Upper lobe of right lung (tissue), 1 donor: ENCODE measurements at regions not wholly inside any gene's neighbourhood (a gene's known extent, or its start where the extent isn't known, plus 50 kb on each side); places are given as distances from the start of the nearest gene placed in this dataset.
A peak's percentile ranks its signal among the peaks of the same experiment; 100 is the strongest.
"Not testable (repeated sequence)": the region's sequence is repeated elsewhere in the genome, so short reads cannot be mapped to it uniquely, and the experiment has no call there.

Source experiments
- ATAC-seq: fragments of 200-7000 bp; cut with Tn5 transposase; one replicate; pipeline ENCODE4 v1.9.1; 2020; ENCODE audit warnings: mild to moderate bottlenecking, moderate library complexity
- DNase-seq: peaks from one replicate; pipeline ENCODE4 v3.0.0-alpha.2; 2020
- H3K27ac ChIP-seq: fragments of 200-600 bp; one replicate; pipeline ENCODE4 v1.8.0; 2022
- H3K27me3 ChIP-seq: fragments of 200-600 bp; one replicate; pipeline ENCODE4 v1.8.0; 2022; ENCODE audit warnings: mild to moderate bottlenecking
- H3K36me3 ChIP-seq: fragments of 200-600 bp; one replicate; pipeline ENCODE4 v1.8.0; 2022
- H3K4me1 ChIP-seq: fragments of 200-600 bp; one replicate; pipeline ENCODE4 v1.8.0; 2022
- H3K4me3 ChIP-seq: fragments of 200-600 bp; one replicate; pipeline ENCODE4 v1.8.0; 2022; ENCODE audit warnings: mild to moderate bottlenecking
- H3K9me3 ChIP-seq: fragments of 200-600 bp; one replicate; pipeline ENCODE4 v1.8.0; 2022
- intact Hi-C: fragments of 100-400 bp; cut with DNase I; formaldehyde crosslinking; loops from one replicate; pipeline ENCODE4 v1.11.0; 2022
- TF ChIP-seq, protein P1 (sequence below): fragments of 200-600 bp; IDR thresholded peaks from one replicate; pipeline ENCODE4 v1.8.0; 2022; ENCODE audit warnings: antibody characterized with exemption
- donor health status: DM: no; HTN: yes; CAD: no; lungs with severe emphysema.

DNA sequence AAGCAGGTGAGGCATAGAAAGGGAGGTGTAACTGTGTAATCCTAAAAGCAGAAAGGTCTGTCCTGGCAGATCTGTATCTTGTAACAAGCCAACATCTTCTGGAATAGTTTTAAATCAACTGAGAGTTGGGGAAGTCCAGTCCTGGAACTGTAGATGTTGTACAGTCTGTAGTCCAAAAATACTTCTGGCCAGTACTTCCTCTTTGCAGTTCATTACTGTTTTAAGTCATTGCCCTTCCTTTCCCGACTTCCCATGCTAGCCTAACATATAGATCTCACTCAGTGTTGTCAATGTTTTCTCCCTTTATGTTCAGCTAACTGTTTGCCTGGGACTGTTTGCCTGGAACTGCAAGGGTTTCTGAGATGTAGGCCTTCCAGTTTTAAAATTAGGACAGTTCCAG lies 168.5 kb upstream of the ISL1 start:
- H3K4me1 ChIP-seq, result no peaks in the 10 kb centered on the region
- H3K27ac ChIP-seq, result no peak overlapping the region
- TF ChIP-seq, protein P1, sequence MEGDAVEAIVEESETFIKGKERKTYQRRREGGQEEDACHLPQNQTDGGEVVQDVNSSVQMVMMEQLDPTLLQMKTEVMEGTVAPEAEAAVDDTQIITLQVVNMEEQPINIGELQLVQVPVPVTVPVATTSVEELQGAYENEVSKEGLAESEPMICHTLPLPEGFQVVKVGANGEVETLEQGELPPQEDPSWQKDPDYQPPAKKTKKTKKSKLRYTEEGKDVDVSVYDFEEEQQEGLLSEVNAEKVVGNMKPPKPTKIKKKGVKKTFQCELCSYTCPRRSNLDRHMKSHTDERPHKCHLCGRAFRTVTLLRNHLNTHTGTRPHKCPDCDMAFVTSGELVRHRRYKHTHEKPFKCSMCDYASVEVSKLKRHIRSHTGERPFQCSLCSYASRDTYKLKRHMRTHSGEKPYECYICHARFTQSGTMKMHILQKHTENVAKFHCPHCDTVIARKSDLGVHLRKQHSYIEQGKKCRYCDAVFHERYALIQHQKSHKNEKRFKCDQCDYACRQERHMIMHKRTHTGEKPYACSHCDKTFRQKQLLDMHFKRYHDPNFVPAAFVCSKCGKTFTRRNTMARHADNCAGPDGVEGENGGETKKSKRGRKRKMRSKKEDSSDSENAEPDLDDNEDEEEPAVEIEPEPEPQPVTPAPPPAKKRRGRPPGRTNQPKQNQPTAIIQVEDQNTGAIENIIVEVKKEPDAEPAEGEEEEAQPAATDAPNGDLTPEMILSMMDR, result no peak
- no peak overlapping the region for H3K4me3 ChIP-seq
- no peaks in the 10 kb centered on the region for H3K9me3 ChIP-seq
- intact Hi-C loops, result no loop called here
- ATAC-seq (no peak), DNase-seq (no peak)
- no peaks in the 10 kb centered on the region for H3K36me3 ChIP-seq
- no peaks in the 10 kb centered on the region for H3K27me3 ChIP-seq

DNA sequence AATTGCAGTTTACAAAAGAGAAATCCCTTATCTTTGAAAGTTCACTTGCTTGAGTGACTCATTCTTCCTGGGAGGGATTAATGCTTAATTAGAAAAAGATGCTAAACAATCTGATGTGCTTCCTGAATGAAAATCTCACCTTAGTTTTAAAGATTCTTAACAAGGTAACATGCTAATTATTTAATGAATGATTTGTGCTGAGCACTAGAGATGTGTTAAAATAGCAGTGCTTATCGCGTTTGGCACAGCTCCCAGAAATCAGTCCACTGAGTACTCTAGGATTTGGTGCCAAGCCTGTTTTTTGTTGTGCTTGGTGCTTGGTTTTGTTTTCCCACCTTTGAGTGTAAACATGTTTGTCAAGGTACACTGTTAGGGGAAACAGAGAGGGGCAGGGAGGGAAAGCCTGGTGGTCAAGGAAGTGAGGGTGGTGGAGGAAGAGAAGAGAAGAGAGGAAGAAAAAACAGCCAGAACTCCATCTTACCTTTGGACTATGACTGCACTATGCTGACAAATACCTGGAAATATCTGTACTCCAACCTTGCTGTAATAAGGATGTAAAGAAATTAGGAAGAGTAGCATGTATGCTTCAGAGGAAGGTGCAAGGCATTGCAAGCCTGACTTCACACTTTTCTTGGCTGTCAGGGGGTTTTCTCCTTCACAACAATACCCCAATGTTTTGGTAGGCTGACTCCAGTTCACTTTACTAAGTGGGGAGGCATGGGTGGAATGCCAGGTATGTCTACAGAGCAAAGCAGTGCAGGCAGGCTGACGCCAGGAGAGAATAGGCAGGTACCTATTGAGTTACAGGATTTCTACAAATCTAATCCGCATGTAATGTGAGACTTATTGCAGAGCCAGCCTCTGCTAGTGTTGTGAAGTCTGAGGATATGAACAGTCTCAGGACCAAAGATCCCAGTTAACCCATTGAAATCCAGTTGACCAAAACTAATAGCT lies 157.2 kb upstream of the ISL1 start:
- Histone ChIP-seq H3K27me3 (no peaks in the 10 kb centered on the region), H3K9me3 (peaks cover 10% of the 10 kb centered on the region), H3K4me1 (no peaks in the 10 kb centered on the region), H3K4me3 (no peak overlapping the region), H3K27ac (no peak overlapping the region), H3K36me3 (no peaks in the 10 kb centered on the region)
- DNase-seq (no peak), ATAC-seq (peak; percentile 93)
- TF ChIP-seq, protein P1, result no peak
- intact Hi-C loops, result no loop called here

DNA sequence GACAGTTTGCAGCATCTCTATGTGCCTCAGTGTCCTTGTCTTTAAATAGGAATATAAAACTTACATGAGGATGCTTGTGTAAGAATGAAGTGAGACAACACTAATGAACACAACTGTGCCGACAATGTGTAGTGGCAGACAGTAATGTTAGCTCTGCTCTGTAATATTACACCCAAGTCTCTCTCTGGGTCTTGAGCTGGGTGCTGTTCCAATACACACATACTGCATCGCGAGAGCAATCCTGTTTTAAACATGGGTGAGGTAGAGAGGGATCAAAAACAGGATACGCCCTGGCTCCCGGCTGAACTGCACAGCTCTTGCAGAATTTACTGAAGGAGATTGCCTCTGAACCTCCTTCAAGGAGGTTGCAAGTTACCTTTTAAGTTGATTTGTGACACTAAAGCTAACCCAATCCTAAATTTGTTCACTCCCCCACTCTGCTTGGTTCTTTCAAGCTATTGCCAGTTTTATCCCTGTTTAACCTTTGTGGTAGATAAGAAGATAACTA lies 155.2 kb upstream of the ISL1 start:
- Histone ChIP-seq H3K27me3 (no peaks in the 10 kb centered on the region), H3K9me3 (peaks cover 10% of the 10 kb centered on the region), H3K27ac (no peak overlapping the region), H3K4me1 (no peaks in the 10 kb centered on the region), H3K4me3 (no peak overlapping the region), H3K36me3 (no peaks in the 10 kb centered on the region)
- ATAC-seq (no peak), DNase-seq (no peak)
- intact Hi-C loops, result no loop called here
- TF ChIP-seq, protein P1, result no peak

DNA sequence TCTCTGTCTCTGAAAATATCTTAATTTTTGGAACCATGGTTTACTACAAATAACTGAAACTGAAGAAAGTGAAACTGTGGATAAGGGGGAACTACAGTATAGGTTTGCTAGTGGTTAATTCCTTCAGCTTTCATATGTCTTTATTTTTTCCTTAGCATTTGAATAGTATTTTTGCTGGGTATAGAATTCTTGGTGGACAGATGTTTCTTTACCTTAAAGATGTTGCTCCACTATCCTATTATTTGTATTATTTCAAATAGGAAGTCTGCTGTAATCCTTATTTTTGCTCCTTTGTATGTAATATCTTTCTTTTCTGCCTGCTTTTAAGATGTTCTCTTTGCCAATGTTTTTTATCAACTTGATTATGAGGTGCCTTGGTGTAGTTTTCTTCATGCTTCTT lies 152.9 kb upstream of the ISL1 start:
- Histone ChIP-seq H3K4me1 (no peaks in the 10 kb centered on the region), H3K27ac (no peak overlapping the region), H3K4me3 (no peak overlapping the region), H3K9me3 (peaks cover 10% of the 10 kb centered on the region), H3K27me3 (no peaks in the 10 kb centered on the region), H3K36me3 (no peaks in the 10 kb centered on the region)
- ATAC-seq (no peak), DNase-seq (no peak)
- intact Hi-C loops, result no loop called here
- TF ChIP-seq, protein P1, result no peak

DNA sequence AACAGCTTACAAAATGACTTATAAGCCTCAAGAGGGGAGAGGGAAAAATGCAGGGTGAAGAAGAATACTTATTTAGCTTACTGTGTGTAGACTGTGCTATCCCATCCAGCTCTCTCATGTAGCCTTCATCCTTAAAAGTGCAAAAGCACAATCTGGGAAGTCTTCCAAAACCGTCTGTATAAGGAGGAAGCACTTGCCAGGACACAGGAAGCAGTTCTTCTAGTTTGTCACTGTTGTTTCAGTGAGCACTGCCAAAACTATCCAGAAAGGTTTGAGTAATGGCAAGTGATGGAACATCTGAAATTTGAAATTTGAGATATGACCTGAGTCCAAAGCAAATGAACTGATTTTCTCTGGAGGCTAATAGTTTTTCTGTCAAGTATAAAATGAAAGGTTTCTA lies 140.8 kb upstream of the ISL1 start:
- DNase-seq (no peak), ATAC-seq (no peak)

DNA sequence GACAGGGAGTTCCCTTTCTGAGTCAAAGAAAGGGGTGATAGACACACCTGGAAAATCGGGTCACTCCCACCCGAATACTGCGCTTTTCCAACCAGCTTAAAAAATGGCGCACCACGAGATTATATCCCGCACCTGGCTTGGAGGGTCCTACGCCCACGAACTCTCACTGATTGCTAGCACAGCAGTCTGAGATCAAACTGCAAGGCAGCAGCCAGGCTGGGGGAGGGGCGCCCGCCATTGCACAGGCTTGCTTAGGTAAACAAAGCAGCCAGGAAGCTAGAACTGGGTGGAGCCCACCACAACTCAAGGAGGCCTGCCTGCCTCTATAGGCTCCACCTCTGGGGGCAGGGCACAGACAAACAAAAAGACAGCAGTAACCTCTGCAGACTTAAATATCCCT lies 132.3 kb upstream of the ISL1 start:
- H3K4me3 ChIP-seq, intact Hi-C loops, H3K27me3 ChIP-seq, H3K27ac ChIP-seq, ATAC-seq, H3K36me3 ChIP-seq, H3K4me1 ChIP-seq, H3K9me3 ChIP-seq: not testable (repeated sequence)
- DNase-seq, result peak; percentile 54

More for the DNA sequence above, 140.8 kb upstream of the ISL1 start:
- H3K4me3 ChIP-seq, result no peak overlapping the region
- H3K36me3 ChIP-seq, result no peaks in the 10 kb centered on the region
- no peaks in the 10 kb centered on the region for H3K9me3 ChIP-seq
- TF ChIP-seq, protein P1, result no peak
- intact Hi-C loops, result no loop called here
- H3K27ac ChIP-seq, result no peak overlapping the region
- H3K27me3 ChIP-seq, result no peaks in the 10 kb centered on the region
- no peaks in the 10 kb centered on the region for H3K4me1 ChIP-seq
